GM18873 (cell line): ENCODE measurements at regions not wholly inside any gene's neighbourhood (a gene's known extent, or its start where the extent isn't known, plus 50 kb on each side); places are given as distances from the start of the nearest gene placed in this dataset.
"Not testable (repeated sequence)": the region's sequence is repeated elsewhere in the genome, so short reads cannot be mapped to it uniquely, and the experiment has no call there.

Experiments used
- ATAC-seq: cut with Tn5 transposase; IDR thresholded peaks from one replicate; pipeline ENCODE4 v1.9.1; 2021; ENCODE audit warnings: mild to moderate bottlenecking, moderate library complexity, moderate number of reproducible peaks; ENCODE audit not compliant: unreplicated experiment, low FRiP score

- no peak for ATAC-seq
Measured at GRCh38 chr6:20338156-20338555, 63.5 kb upstream of the E2F3 start.

- ATAC-seq = no peak
Measured at GRCh38 chr6:20340068-20340848, 61.4 kb upstream of the E2F3 start.

- no peak for ATAC-seq
Measured at GRCh38 chr6:20341096-20341495, 60.6 kb upstream of the E2F3 start.

GRCh38 chr6:20341564-20341963, 60.1 kb upstream of the E2F3 start:
- ATAC-seq = no peak

- not testable (repeated sequence) for ATAC-seq
Measured at GRCh38 chr6:20346948-20347347, 54.7 kb upstream of the E2F3 start.

- ATAC-seq = no peak
Measured at GRCh38 chr6:20348041-20348440, 53.6 kb upstream of the E2F3 start.

GRCh38 chr6:20349225-20349624, 52.5 kb upstream of the E2F3 start:
- no peak for ATAC-seq

- ATAC-seq = no peak
Measured at GRCh38 chr6:20350215-20350614, 51.5 kb upstream of the E2F3 start.

GRCh38 chr6:20351534-20351933, 50.1 kb upstream of the E2F3 start:
- no peak for ATAC-seq
